ENCODE measurements at regions not wholly inside any gene's neighbourhood (a gene's known extent, or its start where the extent isn't known, plus 50 kb on each side); places are given as distances from the start of the nearest gene placed in this dataset.

DNA sequence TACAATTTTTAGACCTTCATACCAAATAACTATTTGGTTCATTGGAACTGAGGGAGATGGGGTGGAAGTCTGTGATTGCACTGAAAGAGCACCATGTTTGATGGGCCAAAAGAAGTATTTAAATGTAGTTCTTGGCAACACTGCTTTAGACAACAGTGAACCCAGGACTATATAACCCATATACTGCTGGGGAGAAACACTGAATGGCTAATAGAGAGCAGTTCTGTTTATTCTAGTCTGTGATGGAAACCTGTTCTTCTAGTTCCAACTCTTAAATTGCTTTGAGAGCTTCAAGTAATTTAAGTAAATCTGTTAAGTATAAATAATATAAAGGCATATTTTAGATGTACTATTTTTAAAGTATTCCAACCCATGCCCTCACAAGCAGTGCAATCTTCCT lies 96.3 kb downstream of the NIBAN1 start:
- TF ChIP-seq CTCF (IDR thresholded peaks at IDR 0.05) (no peak), POLR2A (IDR thresholded peaks at IDR 0.05) (no peak)

Data from thyroid gland (tissue), 4 donors.